ENCODE measurements at regions not wholly inside any gene's neighbourhood (a gene's known extent, or its start where the extent isn't known, plus 50 kb on each side); places are given as distances from the start of the nearest gene placed in this dataset.

DNA sequence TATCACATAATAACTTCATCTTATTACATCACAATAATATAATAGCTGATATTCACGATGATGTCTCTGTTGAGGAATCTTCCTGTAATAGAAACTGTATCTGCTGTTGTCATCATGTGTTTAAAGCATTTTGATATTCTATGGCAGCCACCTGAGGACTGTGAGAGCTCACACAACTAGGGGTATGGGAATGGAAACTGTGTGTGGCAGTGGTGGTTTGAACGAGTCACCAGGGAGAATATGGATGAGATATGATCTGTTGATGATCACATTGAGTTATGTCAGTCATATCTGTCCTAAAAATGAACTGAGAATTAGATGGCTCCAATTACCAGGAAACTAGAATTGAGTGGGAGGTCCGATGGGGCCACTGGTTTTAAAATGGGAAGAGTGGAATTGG is 169.6 kb downstream of the MID1IP1 start:
- TF ChIP-seq, protein P1, sequence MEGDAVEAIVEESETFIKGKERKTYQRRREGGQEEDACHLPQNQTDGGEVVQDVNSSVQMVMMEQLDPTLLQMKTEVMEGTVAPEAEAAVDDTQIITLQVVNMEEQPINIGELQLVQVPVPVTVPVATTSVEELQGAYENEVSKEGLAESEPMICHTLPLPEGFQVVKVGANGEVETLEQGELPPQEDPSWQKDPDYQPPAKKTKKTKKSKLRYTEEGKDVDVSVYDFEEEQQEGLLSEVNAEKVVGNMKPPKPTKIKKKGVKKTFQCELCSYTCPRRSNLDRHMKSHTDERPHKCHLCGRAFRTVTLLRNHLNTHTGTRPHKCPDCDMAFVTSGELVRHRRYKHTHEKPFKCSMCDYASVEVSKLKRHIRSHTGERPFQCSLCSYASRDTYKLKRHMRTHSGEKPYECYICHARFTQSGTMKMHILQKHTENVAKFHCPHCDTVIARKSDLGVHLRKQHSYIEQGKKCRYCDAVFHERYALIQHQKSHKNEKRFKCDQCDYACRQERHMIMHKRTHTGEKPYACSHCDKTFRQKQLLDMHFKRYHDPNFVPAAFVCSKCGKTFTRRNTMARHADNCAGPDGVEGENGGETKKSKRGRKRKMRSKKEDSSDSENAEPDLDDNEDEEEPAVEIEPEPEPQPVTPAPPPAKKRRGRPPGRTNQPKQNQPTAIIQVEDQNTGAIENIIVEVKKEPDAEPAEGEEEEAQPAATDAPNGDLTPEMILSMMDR (IDR thresholded peaks at IDR 0.05; ENCODE audit: poor library complexity, severe bottlenecking) = no peak
- TF ChIP-seq EP300 (conservative IDR thresholded peaks at IDR 0.05; ENCODE audit: poor library complexity, severe bottlenecking) = no peak
- no peak for TF ChIP-seq TAF1 (IDR thresholded peaks at IDR 0.05; ENCODE audit: low read depth)
- TF ChIP-seq EZH2 (IDR thresholded peaks at IDR 0.05; ENCODE audit: borderline replicate concordance, insufficient read depth, low read length, poor library complexity, severe bottlenecking) = no peak
- no peak for TF ChIP-seq POLR2AphosphoS5 (IDR thresholded peaks at IDR 0.05)
- no peak for TF ChIP-seq RAD21 (conservative IDR thresholded peaks at IDR 0.05)
- TF ChIP-seq, protein P2, sequence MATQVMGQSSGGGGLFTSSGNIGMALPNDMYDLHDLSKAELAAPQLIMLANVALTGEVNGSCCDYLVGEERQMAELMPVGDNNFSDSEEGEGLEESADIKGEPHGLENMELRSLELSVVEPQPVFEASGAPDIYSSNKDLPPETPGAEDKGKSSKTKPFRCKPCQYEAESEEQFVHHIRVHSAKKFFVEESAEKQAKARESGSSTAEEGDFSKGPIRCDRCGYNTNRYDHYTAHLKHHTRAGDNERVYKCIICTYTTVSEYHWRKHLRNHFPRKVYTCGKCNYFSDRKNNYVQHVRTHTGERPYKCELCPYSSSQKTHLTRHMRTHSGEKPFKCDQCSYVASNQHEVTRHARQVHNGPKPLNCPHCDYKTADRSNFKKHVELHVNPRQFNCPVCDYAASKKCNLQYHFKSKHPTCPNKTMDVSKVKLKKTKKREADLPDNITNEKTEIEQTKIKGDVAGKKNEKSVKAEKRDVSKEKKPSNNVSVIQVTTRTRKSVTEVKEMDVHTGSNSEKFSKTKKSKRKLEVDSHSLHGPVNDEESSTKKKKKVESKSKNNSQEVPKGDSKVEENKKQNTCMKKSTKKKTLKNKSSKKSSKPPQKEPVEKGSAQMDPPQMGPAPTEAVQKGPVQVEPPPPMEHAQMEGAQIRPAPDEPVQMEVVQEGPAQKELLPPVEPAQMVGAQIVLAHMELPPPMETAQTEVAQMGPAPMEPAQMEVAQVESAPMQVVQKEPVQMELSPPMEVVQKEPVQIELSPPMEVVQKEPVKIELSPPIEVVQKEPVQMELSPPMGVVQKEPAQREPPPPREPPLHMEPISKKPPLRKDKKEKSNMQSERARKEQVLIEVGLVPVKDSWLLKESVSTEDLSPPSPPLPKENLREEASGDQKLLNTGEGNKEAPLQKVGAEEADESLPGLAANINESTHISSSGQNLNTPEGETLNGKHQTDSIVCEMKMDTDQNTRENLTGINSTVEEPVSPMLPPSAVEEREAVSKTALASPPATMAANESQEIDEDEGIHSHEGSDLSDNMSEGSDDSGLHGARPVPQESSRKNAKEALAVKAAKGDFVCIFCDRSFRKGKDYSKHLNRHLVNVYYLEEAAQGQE (IDR thresholded peaks at IDR 0.05; ENCODE audit: borderline replicate concordance) = no peak
- no peak for TF ChIP-seq MXI1 (conservative IDR thresholded peaks at IDR 0.05; ENCODE audit: poor library complexity, severe bottlenecking)
